ENCODE measurements at regions not wholly inside any gene's neighbourhood (a gene's known extent, or its start where the extent isn't known, plus 50 kb on each side); places are given as distances from the start of the nearest gene placed in this dataset.

DNA sequence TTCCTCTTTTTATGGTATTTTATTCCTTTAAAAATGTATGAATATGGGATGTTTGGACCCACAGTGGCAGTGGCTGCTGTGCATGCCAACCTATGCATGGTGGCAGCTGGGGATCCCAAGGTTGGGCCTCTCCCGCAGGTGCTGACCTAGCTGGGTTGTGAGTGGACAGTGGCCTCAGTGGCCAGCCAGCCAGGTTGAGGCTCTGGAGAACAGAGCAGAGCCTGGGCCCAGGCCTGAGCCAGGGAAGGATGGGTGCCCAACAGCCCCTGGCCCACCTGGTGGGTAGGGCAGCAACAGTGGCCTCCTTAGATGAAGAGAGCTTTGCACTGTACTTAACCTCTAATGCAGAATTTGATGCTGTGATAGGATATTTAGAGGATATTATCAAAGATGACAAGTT, 624.8 kb downstream of the CHSY3 start:
- WGBS (ENCODE audit: extremely low coverage, insufficient read length, low lambda C conversion rate), result no CpG with 5 or more reads among the region's 1 CpG
- H3K9me3 Mint-ChIP-seq, result peaks cover 0 to 2% of the 10 kb centered on the region in 2 experiments; a peak in 1 of 5 replicates

More for the DNA sequence above, 624.8 kb downstream of the CHSY3 start:
- H2AFZ ChIP-seq (ENCODE audit: low read length), result no peak overlapping the region
- H2BK120ac ChIP-seq (ENCODE audit: low read depth, low read length, poor library complexity, severe bottlenecking), result no peak overlapping the region
- no peak overlapping the region for H3K4ac ChIP-seq (ENCODE audit: low read depth, low read length)
- H3K79me2 ChIP-seq (ENCODE audit: insufficient read depth, low read length), result no peaks in the 10 kb centered on the region
- H3K18ac ChIP-seq (ENCODE audit: insufficient read length, low read depth, low read length), result no peak overlapping the region
- no peak overlapping the region for H3T11ph ChIP-seq (ENCODE audit: low read length)
- H4K20me1 ChIP-seq (ENCODE audit: control insufficient read depth, insufficient read depth, insufficient read length), result no peaks in the 10 kb centered on the region
- H2BK15ac ChIP-seq (ENCODE audit: low read depth, low read length), result no peak overlapping the region
- H3K79me1 ChIP-seq (ENCODE audit: insufficient read depth, low read depth, low read length, poor library complexity, severe bottlenecking), result no peaks in the 10 kb centered on the region
- H4K8ac ChIP-seq (replicated peaks; ENCODE audit: insufficient read length, low read depth, low read length), result no peak overlapping the region
- H3K56ac ChIP-seq (ENCODE audit: insufficient read length, low read depth, low read length), result no peak overlapping the region
- no peak overlapping the region for H4K5ac ChIP-seq (ENCODE audit: insufficient read length, low read depth, low read length)
- H2BK12ac ChIP-seq (ENCODE audit: insufficient read length, low read depth, low read length), result no peak overlapping the region
- H3K4me2 ChIP-seq (ENCODE audit: insufficient read depth, insufficient read length, low read length), result no peak overlapping the region
- no peak overlapping the region for H4K91ac ChIP-seq (ENCODE audit: insufficient read length, low read depth, low read length)
- no peak overlapping the region for H3K23ac ChIP-seq (ENCODE audit: insufficient read length, low read depth, low read length)
- Mint-ChIP-seq H3K4me1 (no peaks in the 10 kb centered on the region), H3K27ac (no peak overlapping the region), H3K4me3 (no peak overlapping the region), H3K36me3 (ENCODE audit: insufficient read depth in 1 of 3, low read depth in 3 of 3) (no peaks in the 10 kb centered on the region), H3K27me3 (ENCODE audit: low read depth) (no peaks in the 10 kb centered on the region)
- H3K27me3 ChIP-seq (ENCODE audit: insufficient read depth, low read length), result no peaks in the 10 kb centered on the region
- H3K9me3 ChIP-seq (ENCODE audit: control insufficient read depth, low read depth, low read length), result no peaks in the 10 kb centered on the region
- no peak overlapping the region for H3K9ac ChIP-seq (ENCODE audit: extremely low read depth, insufficient read length, low read length)
- H3K4me1 ChIP-seq (ENCODE audit: insufficient read depth, low read length), result no peaks in the 10 kb centered on the region
- no peak for DNase-seq
- TF ChIP-seq CTCF (conservative IDR thresholded peaks at IDR 0.05), result no peak
- H3K14ac ChIP-seq (ENCODE audit: insufficient read depth, low read length), result 0 out of 2 replicates have a peak overlapping the region, but pooled peaks have one; percentile 36
- no peak overlapping the region for H2BK5ac ChIP-seq (ENCODE audit: insufficient read length, low read length)
- H2BK20ac ChIP-seq (ENCODE audit: low read depth, low read length, poor library complexity, severe bottlenecking), result no peak overlapping the region
- no peak overlapping the region for H3K27ac ChIP-seq (ENCODE audit: insufficient read length, low read depth, low read length)
- H3K23me2 ChIP-seq (ENCODE audit: insufficient read length, low read depth, low read length, poor library complexity, severe bottlenecking), result no peaks in the 10 kb centered on the region
- no peak overlapping the region for H2AK5ac ChIP-seq (ENCODE audit: insufficient read length, low read length)
